Astrocyte (in vitro differentiated cells and primary cell): ENCODE measurements at regions not wholly inside any gene's neighbourhood (a gene's known extent, or its start where the extent isn't known, plus 50 kb on each side); places are given as distances from the start of the nearest gene placed in this dataset.

Experiments
- EZH2 ChIP-seq: IDR thresholded peaks from 2 replicates; pipeline ENCODE4 v1.6.1; 2012; ENCODE audit warnings: mild to moderate bottlenecking, low read length, inconsistent platforms; ENCODE audit not compliant: insufficient read depth
- TF ChIP-seq, protein P1 (sequence below): IDR thresholded peaks from 2 replicates; pipeline ENCODE4 v1.5.1; 2011; ENCODE audit warnings: low read depth, mild to moderate bottlenecking, inconsistent platforms, low read length, moderate library complexity; ENCODE audit not compliant: insufficient read depth

DNA sequence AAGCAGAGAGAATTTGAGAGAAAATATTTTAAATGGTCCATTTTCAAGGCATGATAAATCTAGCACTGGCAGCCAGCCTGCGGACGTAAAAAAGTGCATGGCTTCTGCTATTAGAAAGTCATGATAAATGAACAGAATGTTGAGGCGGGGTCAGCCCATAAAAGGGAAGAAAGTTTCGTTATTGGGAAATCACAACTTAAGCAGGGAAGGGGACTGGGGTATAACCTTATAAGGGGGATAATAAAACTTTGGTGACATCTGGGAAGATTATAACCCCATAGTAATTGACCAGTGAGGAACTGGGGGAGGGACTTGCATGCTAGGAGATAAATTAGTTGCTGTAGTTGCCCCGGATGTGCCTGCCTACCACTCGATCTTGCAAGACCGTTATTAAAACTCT lies 88.4 kb upstream of the PLSCR4 start:
- TF ChIP-seq, protein P1, sequence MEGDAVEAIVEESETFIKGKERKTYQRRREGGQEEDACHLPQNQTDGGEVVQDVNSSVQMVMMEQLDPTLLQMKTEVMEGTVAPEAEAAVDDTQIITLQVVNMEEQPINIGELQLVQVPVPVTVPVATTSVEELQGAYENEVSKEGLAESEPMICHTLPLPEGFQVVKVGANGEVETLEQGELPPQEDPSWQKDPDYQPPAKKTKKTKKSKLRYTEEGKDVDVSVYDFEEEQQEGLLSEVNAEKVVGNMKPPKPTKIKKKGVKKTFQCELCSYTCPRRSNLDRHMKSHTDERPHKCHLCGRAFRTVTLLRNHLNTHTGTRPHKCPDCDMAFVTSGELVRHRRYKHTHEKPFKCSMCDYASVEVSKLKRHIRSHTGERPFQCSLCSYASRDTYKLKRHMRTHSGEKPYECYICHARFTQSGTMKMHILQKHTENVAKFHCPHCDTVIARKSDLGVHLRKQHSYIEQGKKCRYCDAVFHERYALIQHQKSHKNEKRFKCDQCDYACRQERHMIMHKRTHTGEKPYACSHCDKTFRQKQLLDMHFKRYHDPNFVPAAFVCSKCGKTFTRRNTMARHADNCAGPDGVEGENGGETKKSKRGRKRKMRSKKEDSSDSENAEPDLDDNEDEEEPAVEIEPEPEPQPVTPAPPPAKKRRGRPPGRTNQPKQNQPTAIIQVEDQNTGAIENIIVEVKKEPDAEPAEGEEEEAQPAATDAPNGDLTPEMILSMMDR, result no peak
- TF ChIP-seq EZH2, result no peak
